Activated naive CD4-positive, alpha-beta T cell treated with anti-CD3 and anti-CD28 coated beads, Interleukin-2, amount 50 U/mL, for 16 hours (primary cell): ENCODE measurements at regions not wholly inside any gene's neighbourhood (a gene's known extent, or its start where the extent isn't known, plus 50 kb on each side); places are given as distances from the start of the nearest gene placed in this dataset.
"Not testable (repeated sequence)": the region's sequence is repeated elsewhere in the genome, so short reads cannot be mapped to it uniquely, and the experiment has no call there.

Experiments used
- DNase-seq: peaks from one replicate; pipeline ENCODE4 v3.0.0-alpha.2; 2020

DNA sequence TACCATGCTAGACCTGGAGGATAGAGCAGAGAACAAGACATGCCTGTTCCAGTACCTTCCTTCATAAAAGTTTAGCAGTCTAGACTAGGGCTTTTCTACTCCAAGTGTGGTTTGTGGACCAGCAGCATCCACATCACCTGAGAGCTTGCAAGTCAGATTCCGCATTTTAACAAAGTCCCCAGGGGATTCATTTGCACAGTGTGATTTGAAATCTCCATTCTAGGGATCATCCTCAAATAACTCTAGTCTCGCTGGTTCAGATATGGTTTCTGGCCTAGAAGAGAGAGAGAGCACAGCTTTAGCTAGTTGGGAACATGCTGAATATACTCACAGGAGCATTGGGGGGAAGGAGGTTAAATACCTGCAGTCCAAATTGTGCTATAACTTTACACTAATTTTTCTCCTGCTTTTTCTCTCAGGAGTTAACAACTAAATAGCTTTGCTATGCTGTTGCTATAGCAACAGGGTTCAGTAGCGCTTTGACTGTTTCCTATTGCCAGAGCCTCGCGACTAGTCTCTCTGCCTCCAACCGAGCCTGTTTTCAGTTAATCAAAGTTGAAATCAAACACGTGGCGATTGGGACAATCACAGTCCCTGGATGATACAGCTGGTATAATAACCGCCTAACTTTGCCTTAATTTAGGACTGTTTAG, 64.0 kb upstream of the RASGRF1 start:
- DNase-seq: no peak

DNA sequence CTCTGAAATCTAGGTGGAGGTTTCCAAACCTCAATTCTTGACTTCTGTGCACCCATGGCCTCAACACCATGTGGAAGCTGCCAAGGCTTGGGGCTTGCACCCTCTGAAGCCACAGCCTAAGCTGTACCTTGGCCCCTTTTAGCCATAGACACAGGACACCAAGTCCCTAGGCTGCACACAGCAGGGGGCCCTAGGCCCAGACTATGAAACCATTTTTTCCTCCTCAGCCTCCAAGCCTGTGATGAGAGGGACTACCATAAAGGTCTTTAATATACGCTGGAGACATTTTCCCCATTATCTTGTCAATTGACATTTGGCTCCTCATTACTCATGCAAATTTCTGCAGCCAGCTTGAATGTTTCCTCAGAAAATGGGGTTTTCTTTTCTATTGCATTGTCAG, 53.7 kb upstream of the RASGRF1 start:
- DNase-seq: not testable (repeated sequence)

DNA sequence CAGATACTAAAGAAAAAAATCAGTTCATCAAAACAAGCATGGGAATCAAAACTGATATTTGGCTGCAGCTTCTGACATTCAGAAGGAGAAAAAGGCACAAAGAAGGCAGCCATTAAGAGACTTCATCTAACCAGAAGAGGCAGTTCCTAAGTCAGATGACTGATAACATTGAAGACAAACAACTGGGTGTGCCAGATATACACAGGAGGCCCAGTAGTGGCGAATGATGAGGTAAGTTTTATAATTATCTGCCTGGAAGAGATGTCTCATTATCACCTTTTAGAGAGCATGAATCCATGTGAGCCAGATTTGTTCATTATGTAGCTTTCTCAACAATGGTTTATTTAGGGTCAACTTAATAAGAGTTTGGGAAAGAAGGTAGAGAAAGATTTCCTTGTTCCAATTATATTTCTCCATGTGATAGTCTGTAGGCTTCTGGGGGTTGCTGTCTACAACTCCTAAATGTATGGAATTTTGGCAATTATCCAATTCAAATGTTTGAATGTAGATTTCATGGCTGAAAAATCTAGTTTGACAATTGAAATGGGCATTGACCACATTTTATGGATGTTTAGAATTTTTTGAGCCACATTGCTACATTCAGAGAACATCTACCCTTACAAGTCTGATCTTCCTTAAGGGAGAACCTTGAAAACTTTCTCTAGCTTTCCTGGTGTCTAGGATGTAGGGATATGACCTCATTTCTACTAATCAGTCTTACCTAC, 50.4 kb upstream of the RASGRF1 start:
- DNase-seq: no peak
